ENCODE measurements at regions not wholly inside any gene's neighbourhood (a gene's known extent, or its start where the extent isn't known, plus 50 kb on each side); places are given as distances from the start of the nearest gene placed in this dataset.

GRCh38 chr16:61413021-61413420 lies 623.2 kb downstream of the CDH8 start:
- DNase-seq (ENCODE audit: extremely low read depth, low read depth): no peak
- no peak for TF ChIP-seq CTCF (IDR thresholded peaks at IDR 0.05; ENCODE audit: low read depth, low read length)

- DNase-seq (ENCODE audit: extremely low read depth, low read depth): no peak
- no peak for TF ChIP-seq CTCF (IDR thresholded peaks at IDR 0.05; ENCODE audit: low read depth, low read length)
Measured at GRCh38 chr16:61412562-61412961, 623.7 kb downstream of the CDH8 start.

- DNase-seq (ENCODE audit: extremely low read depth, low read depth): no peak
- no peak for TF ChIP-seq CTCF (IDR thresholded peaks at IDR 0.05; ENCODE audit: low read depth, low read length)
Measured at GRCh38 chr16:61409604-61410003, 626.6 kb downstream of the CDH8 start.

GRCh38 chr16:61403386-61403785 lies 632.9 kb downstream of the CDH8 start:
- no peak for DNase-seq (ENCODE audit: extremely low read depth, low read depth)
- TF ChIP-seq CTCF (IDR thresholded peaks at IDR 0.05; ENCODE audit: low read depth, low read length): no peak

GRCh38 chr16:61391896-61392295 lies 644.3 kb downstream of the CDH8 start:
- no peak for TF ChIP-seq CTCF (IDR thresholded peaks at IDR 0.05; ENCODE audit: low read depth, low read length)
- DNase-seq (ENCODE audit: extremely low read depth, low read depth): no peak

- no peak for TF ChIP-seq CTCF (IDR thresholded peaks at IDR 0.05; ENCODE audit: low read depth, low read length)
Measured at GRCh38 chr16:61390965-61391637, 645.1 kb downstream of the CDH8 start.

GRCh38 chr16:61385392-61386071 lies 650.7 kb downstream of the CDH8 start:
- no peak for TF ChIP-seq CTCF (IDR thresholded peaks at IDR 0.05; ENCODE audit: low read depth, low read length)
- DNase-seq (ENCODE audit: extremely low read depth, low read depth): no peak

More at GRCh38 chr16:61390965-61391637, 645.1 kb downstream of the CDH8 start:
- DNase-seq (ENCODE audit: extremely low read depth, low read depth): no peak
